GM12878 (cell line): ENCODE measurements at regions not wholly inside any gene's neighbourhood (a gene's known extent, or its start where the extent isn't known, plus 50 kb on each side); places are given as distances from the start of the nearest gene placed in this dataset.

Experiments used
- EP300 ChIP-seq, 2 experiments: fragments of 150-350 bp in 1 of 2; IDR thresholded peaks; 2 replicates each; pipeline ENCODE4 v1.6.1; 2011 to 2012; ENCODE audit warnings: low read depth in 2 of 2, low read length in 2 of 2, borderline replicate concordance in 1 of 2, improper control_type of control experiment in 1 of 2, inconsistent platforms in 1 of 2; ENCODE audit not compliant: control insufficient read depth in 1 of 2
- HDAC2 ChIP-seq: fragments of 200-600 bp; sonication (generic); IDR thresholded peaks from 2 replicates; pipeline ENCODE4 v1.6.1; 2017
- NFYB ChIP-seq: IDR thresholded peaks from 2 replicates; pipeline ENCODE4 v1.6.1; 2011; ENCODE audit warnings: low read depth, mild to moderate bottlenecking, low read length, improper control_type of control experiment, moderate library complexity; ENCODE audit not compliant: insufficient read depth
- POLR2A ChIP-seq: IDR thresholded peaks from 2 replicates; pipeline ENCODE4 v1.6.1; 2011; ENCODE audit warnings: low read depth, mild to moderate bottlenecking, low read length
- SP1 ChIP-seq: IDR thresholded peaks from one replicate; pipeline ENCODE4 v1.6.1; 2011; ENCODE audit warnings: low read depth, low read length
- SUZ12 ChIP-seq: fragments of 200-600 bp; sonication (generic); IDR thresholded peaks from one replicate; pipeline ENCODE4 v1.6.1; 2018; ENCODE audit warnings: antibody characterized with exemption, mild to moderate bottlenecking; ENCODE audit not compliant: unreplicated experiment
- TCF12 ChIP-seq: IDR thresholded peaks from 2 replicates; pipeline ENCODE4 v1.6.1; 2011; ENCODE audit warnings: low read depth, mild to moderate bottlenecking, low read length
- ZSCAN29 ChIP-seq: fragments of 450-650 bp; IDR thresholded peaks from 2 replicates; pipeline ENCODE4 v1.6.1; 2017; ENCODE audit warnings: mild to moderate bottlenecking, moderate library complexity
- TF ChIP-seq, protein P1 (sequence below): IDR thresholded peaks from 2 replicates; pipeline ENCODE4 v1.6.1; 2012; ENCODE audit warnings: mild to moderate bottlenecking, low read depth, low read length
- TF ChIP-seq, protein P2 (sequence below), 3 experiments: IDR thresholded peaks in 2 of 3; conservative IDR thresholded peaks in 1 of 3; 2 replicates each; pipeline ENCODE4 v1.5.1; 2011; ENCODE audit warnings: low read depth in 3 of 3, low read length in 3 of 3, mild to moderate bottlenecking in 3 of 3, control low read depth in 2 of 3, moderate library complexity in 2 of 3, inconsistent platforms in 1 of 3, mixed read lengths in 1 of 3; ENCODE audit not compliant: control insufficient read depth in 2 of 3, insufficient read depth in 1 of 3; ENCODE audit errors: extremely low read depth in 1 of 3

DNA sequence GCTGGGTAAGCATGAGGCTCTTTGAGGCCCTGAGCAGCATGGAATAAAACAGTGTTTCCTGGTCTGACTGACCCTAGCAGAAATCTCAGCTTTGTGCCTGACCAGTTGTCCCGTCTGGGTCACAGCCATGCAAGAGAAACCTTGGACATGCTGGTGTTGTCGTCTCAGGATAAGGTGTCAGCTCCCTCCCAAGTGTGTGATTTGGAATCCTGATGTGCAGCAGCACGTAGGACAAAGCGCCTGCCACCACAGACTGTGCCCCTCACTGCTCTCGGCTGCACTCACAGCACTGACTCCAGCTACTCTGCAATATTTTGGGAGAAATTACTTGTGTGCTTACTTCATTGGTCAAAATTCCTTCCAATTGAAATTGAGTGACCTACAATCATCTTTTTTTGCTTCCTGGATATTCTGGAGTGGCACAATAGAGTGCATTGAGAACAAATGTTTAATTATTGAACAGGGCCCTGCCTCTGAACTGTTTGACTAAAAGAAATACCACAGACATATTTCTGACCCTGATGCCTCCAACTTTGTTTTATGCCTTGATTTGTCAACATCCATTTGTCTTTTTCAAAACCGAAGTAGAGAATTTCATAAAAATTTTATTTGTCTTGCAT is 352.4 kb downstream of the SOCS6 start:
- TF ChIP-seq NFYB (no peak), ZSCAN29 (no peak), POLR2A (no peak), SP1 (no peak), EP300 (IDR thresholded peaks at IDR 0.05; ENCODE audit: borderline replicate concordance in 1 of 2, control insufficient read depth in 1 of 2, low read depth in 2 of 2, low read length in 2 of 2) (no peak), SUZ12 (no peak), HDAC2 (no peak), TCF12 (no peak)
- TF ChIP-seq, protein P1, sequence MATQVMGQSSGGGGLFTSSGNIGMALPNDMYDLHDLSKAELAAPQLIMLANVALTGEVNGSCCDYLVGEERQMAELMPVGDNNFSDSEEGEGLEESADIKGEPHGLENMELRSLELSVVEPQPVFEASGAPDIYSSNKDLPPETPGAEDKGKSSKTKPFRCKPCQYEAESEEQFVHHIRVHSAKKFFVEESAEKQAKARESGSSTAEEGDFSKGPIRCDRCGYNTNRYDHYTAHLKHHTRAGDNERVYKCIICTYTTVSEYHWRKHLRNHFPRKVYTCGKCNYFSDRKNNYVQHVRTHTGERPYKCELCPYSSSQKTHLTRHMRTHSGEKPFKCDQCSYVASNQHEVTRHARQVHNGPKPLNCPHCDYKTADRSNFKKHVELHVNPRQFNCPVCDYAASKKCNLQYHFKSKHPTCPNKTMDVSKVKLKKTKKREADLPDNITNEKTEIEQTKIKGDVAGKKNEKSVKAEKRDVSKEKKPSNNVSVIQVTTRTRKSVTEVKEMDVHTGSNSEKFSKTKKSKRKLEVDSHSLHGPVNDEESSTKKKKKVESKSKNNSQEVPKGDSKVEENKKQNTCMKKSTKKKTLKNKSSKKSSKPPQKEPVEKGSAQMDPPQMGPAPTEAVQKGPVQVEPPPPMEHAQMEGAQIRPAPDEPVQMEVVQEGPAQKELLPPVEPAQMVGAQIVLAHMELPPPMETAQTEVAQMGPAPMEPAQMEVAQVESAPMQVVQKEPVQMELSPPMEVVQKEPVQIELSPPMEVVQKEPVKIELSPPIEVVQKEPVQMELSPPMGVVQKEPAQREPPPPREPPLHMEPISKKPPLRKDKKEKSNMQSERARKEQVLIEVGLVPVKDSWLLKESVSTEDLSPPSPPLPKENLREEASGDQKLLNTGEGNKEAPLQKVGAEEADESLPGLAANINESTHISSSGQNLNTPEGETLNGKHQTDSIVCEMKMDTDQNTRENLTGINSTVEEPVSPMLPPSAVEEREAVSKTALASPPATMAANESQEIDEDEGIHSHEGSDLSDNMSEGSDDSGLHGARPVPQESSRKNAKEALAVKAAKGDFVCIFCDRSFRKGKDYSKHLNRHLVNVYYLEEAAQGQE: no peak
- TF ChIP-seq, protein P2, sequence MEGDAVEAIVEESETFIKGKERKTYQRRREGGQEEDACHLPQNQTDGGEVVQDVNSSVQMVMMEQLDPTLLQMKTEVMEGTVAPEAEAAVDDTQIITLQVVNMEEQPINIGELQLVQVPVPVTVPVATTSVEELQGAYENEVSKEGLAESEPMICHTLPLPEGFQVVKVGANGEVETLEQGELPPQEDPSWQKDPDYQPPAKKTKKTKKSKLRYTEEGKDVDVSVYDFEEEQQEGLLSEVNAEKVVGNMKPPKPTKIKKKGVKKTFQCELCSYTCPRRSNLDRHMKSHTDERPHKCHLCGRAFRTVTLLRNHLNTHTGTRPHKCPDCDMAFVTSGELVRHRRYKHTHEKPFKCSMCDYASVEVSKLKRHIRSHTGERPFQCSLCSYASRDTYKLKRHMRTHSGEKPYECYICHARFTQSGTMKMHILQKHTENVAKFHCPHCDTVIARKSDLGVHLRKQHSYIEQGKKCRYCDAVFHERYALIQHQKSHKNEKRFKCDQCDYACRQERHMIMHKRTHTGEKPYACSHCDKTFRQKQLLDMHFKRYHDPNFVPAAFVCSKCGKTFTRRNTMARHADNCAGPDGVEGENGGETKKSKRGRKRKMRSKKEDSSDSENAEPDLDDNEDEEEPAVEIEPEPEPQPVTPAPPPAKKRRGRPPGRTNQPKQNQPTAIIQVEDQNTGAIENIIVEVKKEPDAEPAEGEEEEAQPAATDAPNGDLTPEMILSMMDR (IDR thresholded peaks at IDR 0.05 in 2 of 3, conservative IDR thresholded peaks at IDR 0.05 in 1 of 3; ENCODE audit: control insufficient read depth in 2 of 3, extremely low read depth in 1 of 3, insufficient read depth in 1 of 3, low read depth in 3 of 3, low read length in 3 of 3): no peak
